Tibial nerve (tissue), 4 donors: ENCODE measurements at regions not wholly inside any gene's neighbourhood (a gene's known extent, or its start where the extent isn't known, plus 50 kb on each side); places are given as distances from the start of the nearest gene placed in this dataset.

Source experiments
- DNase-seq, 2 donors: peaks; one replicate each; pipeline ENCODE4 v3.0.0-alpha.2; 2019; ENCODE audit warnings: low spot score in 2 of 2
- H3K27ac ChIP-seq, 4 donors: fragments of 200-600 bp; sonication (generic) in 3 of 4; one replicate each; pipeline ENCODE4 v1.5.1; 2017 to 2019; ENCODE audit warnings: mild to moderate bottlenecking in 1 of 4
- H3K27me3 ChIP-seq, 2 donors: fragments of 200-600 bp; sonication (generic) in 1 of 2; one replicate each; pipeline versions ENCODE4 v1.5.1 to v1.6.0; 2017 to 2019
- H3K36me3 ChIP-seq, 3 donors: fragments of 200-600 bp; sonication (generic); one replicate each; pipeline ENCODE4 v1.5.1; 2018 to 2019
- H3K4me1 ChIP-seq, 4 donors: fragments of 200-600 bp; sonication (generic) in 3 of 4; one replicate each; pipeline ENCODE4 v1.5.1; 2017 to 2019
- H3K4me3 ChIP-seq, 4 donors: fragments of 200-600 bp; sonication (generic) in 3 of 4; one replicate each; pipeline ENCODE4 v1.5.1; 2017 to 2019; ENCODE audit warnings: mild to moderate bottlenecking in 1 of 4, moderate library complexity in 1 of 4
- H3K9me3 ChIP-seq, 4 donors: fragments of 200-600 bp; sonication (generic) in 3 of 4; one replicate each; pipeline ENCODE4 v1.5.1; 2017 to 2019
- CTCF ChIP-seq, 5 experiments: fragments of 200-600 bp in 3 of 5; fragments of 450-650 bp in 2 of 5; sonication (generic) in 3 of 5; IDR thresholded peaks; one replicate each; pipeline ENCODE4 v1.5.1; 2016 to 2019; ENCODE audit warnings: antibody characterized with exemption in 5 of 5, mild to moderate bottlenecking in 3 of 5, moderate library complexity in 2 of 5
- EP300 ChIP-seq, 2 donors: sonication (generic); formaldehyde crosslinking; IDR thresholded peaks; one replicate each; pipeline ENCODE4 v1.6.1; 2017; ENCODE audit warnings: antibody characterized with exemption in 2 of 2, mild to moderate bottlenecking in 1 of 2
- POLR2A ChIP-seq, 2 donors: fragments of 450-650 bp; IDR thresholded peaks; one replicate each; pipeline ENCODE4 v1.6.1; 2017; ENCODE audit warnings: antibody characterized with exemption in 2 of 2, mild to moderate bottlenecking in 2 of 2, moderate library complexity in 2 of 2
- WGBS, 2 donors: methylation state at CpG; one replicate each; pipeline ENCODE4 v1.1.5; 2018; 5-methylcytosine and 5-hydroxymethylcytosine counted together

- TF ChIP-seq EP300 (IDR thresholded peaks at IDR 0.05) (no peak), POLR2A (IDR thresholded peaks at IDR 0.05) (no peak), CTCF (IDR thresholded peaks at IDR 0.05) (no peak)
- H3K27ac ChIP-seq, result no peak overlapping the region
- no peak for DNase-seq
- H3K27me3 ChIP-seq, result peaks cover 0 to 5% of the 10 kb centered on the region in 2 donors
- H3K36me3 ChIP-seq, result no peaks in the 10 kb centered on the region
- WGBS, 2 donors, result 77 to 80% methylated on average over 24 of the region's 24 CpGs
- H3K9me3 ChIP-seq, result no peaks in the 10 kb centered on the region
- no peaks in the 10 kb centered on the region for H3K4me1 ChIP-seq
- H3K4me3 ChIP-seq, result no peak overlapping the region
Observed at GRCh38 chr22:22125579-22126468, 118.8 kb upstream of the VPREB1 start.

- DNase-seq, result no peak
- Histone ChIP-seq H3K9me3 (no peaks in the 10 kb centered on the region), H3K4me3 (no peak overlapping the region), H3K27me3 (peaks cover 0 to 5% of the 10 kb centered on the region in 2 donors), H3K36me3 (no peaks in the 10 kb centered on the region), H3K4me1 (no peaks in the 10 kb centered on the region), H3K27ac (no peak overlapping the region)
- no peak for TF ChIP-seq CTCF (IDR thresholded peaks at IDR 0.05)
- TF ChIP-seq POLR2A (IDR thresholded peaks at IDR 0.05), result no peak
- TF ChIP-seq EP300 (IDR thresholded peaks at IDR 0.05), result no peak
- whole genome bisulfite sequencing, 2 donors, result 84 to 87% methylated on average over 19 of the region's 19 CpGs
Observed at GRCh38 chr22:22125028-22125578, 119.5 kb upstream of the VPREB1 start.

GRCh38 chr22:22124374-22124773 is 120.2 kb upstream of the VPREB1 start:
- H3K27me3 ChIP-seq, result peaks cover 0 to 6% of the 10 kb centered on the region in 2 donors
- no peak for DNase-seq
- no peaks in the 10 kb centered on the region for H3K4me1 ChIP-seq
- H3K9me3 ChIP-seq, result no peaks in the 10 kb centered on the region
- 86 to 87% methylated on average over 10 to 12 of the region's 12 CpGs for WGBS, 2 donors
- no peaks in the 10 kb centered on the region for H3K36me3 ChIP-seq
- H3K4me3 ChIP-seq, result no peak overlapping the region
- TF ChIP-seq EP300 (IDR thresholded peaks at IDR 0.05) (no peak), CTCF (IDR thresholded peaks at IDR 0.05) (no peak), POLR2A (IDR thresholded peaks at IDR 0.05) (no peak)
- H3K27ac ChIP-seq, result no peak overlapping the region

- Histone ChIP-seq H3K27me3 (peaks cover 0 to 10% of the 10 kb centered on the region in 2 donors), H3K4me3 (no peak overlapping the region), H3K27ac (no peak overlapping the region), H3K36me3 (no peaks in the 10 kb centered on the region), H3K4me1 (no peaks in the 10 kb centered on the region), H3K9me3 (no peaks in the 10 kb centered on the region)
- WGBS, 2 donors, result 82 to 88% methylated on average over 15 of the region's 15 CpGs
- DNase-seq, result no peak
- TF ChIP-seq POLR2A (IDR thresholded peaks at IDR 0.05) (no peak), CTCF (IDR thresholded peaks at IDR 0.05) (no peak), EP300 (IDR thresholded peaks at IDR 0.05) (no peak)
Observed at GRCh38 chr22:22123960-22124278, 120.7 kb upstream of the VPREB1 start.
